ENCODE measurements at regions not wholly inside any gene's neighbourhood (a gene's known extent, or its start where the extent isn't known, plus 50 kb on each side); places are given as distances from the start of the nearest gene placed in this dataset.
A peak's percentile ranks its signal among the peaks of the same experiment; 100 is the strongest.

DNA sequence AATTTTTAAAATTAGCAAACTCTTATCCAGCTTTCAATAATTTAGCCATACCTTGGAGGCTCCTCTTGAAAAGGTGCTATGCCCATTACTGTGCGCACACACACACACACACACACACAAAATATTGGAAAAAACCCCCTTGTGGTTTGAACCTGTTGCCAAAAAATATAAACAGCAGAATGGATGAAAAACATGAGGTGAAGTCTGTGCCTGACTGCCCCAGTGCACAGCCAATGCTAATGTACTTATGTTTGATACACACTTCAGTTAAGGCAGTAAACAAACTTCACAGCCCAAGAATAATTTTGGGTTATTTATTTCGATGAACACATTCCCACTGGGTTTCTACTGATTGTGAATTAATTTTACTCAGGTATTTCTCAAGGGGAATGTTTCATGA, 113.2 kb upstream of the SEM1 start:
- H3K4me3 Mint-ChIP-seq (ENCODE audit: unreplicated experiment): no peak overlapping the region
- H4K20me1 ChIP-seq (ENCODE audit: insufficient read depth, low read length): no peaks in the 10 kb centered on the region
- no peaks in the 10 kb centered on the region for H3K36me3 Mint-ChIP-seq (ENCODE audit: low read depth, unreplicated experiment)
- no peak overlapping the region for H3K9ac ChIP-seq (ENCODE audit: low read length)
- H3K27me3 Mint-ChIP-seq (ENCODE audit: low read depth, unreplicated experiment): peaks cover 2% of the 10 kb centered on the region
- no peaks in the 10 kb centered on the region for H3K4me1 ChIP-seq (ENCODE audit: insufficient read depth, low read length)
- no peaks in the 10 kb centered on the region for H3K79me2 ChIP-seq (ENCODE audit: insufficient read depth, low read length)
- H3K9me3 Mint-ChIP-seq (ENCODE audit: unreplicated experiment): no peaks in the 10 kb centered on the region
- H3K27me3 ChIP-seq (ENCODE audit: insufficient read depth, low read length): no peaks in the 10 kb centered on the region
- no peaks in the 10 kb centered on the region for H3K36me3 ChIP-seq (ENCODE audit: insufficient read depth, low read length)
- H3K27ac ChIP-seq (ENCODE audit: low read depth, low read length): no peak overlapping the region
- peaks cover 3% of the 10 kb centered on the region for H3K4me1 Mint-ChIP-seq (ENCODE audit: low read depth, unreplicated experiment)
- TF ChIP-seq, protein P1, sequence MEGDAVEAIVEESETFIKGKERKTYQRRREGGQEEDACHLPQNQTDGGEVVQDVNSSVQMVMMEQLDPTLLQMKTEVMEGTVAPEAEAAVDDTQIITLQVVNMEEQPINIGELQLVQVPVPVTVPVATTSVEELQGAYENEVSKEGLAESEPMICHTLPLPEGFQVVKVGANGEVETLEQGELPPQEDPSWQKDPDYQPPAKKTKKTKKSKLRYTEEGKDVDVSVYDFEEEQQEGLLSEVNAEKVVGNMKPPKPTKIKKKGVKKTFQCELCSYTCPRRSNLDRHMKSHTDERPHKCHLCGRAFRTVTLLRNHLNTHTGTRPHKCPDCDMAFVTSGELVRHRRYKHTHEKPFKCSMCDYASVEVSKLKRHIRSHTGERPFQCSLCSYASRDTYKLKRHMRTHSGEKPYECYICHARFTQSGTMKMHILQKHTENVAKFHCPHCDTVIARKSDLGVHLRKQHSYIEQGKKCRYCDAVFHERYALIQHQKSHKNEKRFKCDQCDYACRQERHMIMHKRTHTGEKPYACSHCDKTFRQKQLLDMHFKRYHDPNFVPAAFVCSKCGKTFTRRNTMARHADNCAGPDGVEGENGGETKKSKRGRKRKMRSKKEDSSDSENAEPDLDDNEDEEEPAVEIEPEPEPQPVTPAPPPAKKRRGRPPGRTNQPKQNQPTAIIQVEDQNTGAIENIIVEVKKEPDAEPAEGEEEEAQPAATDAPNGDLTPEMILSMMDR (IDR thresholded peaks at IDR 0.05; ENCODE audit: insufficient read depth, low read depth, low read length): no peak
- TF ChIP-seq EZH2 (IDR thresholded peaks at IDR 0.05; ENCODE audit: insufficient read depth, low read length): no peak
- H2AFZ ChIP-seq (ENCODE audit: low read depth, low read length): no peak overlapping the region
- no peak overlapping the region for H3K4me3 ChIP-seq (ENCODE audit: insufficient read depth, low read depth, low read length)
- no peak overlapping the region for H3K27ac Mint-ChIP-seq (ENCODE audit: unreplicated experiment)
- FAIRE-seq (no peak), DNase-seq (ENCODE audit: low read depth) (no peak)
- H3K9me3 ChIP-seq (ENCODE audit: insufficient read depth, low read depth, low read length): no peaks in the 10 kb centered on the region
- H3K4me2 ChIP-seq (ENCODE audit: low read length): no peak overlapping the region

DNA sequence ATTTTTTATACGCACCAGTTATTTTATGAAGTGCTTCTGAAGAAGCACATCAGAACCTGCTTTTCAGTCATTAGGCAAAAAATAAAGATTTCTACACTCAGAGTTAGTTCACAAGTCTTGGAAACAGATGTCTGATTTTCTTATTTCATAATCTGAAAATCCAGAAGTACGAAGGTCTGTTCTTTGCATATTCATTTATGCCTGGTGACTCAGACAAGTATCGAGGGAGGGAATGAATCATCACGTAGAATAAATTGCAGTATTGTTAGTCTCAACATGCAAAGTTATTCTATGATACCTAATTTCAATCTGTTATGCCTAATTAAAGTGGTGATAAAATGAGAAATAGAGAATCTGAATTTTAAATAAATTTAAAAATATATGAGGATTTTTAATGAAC, 113.6 kb upstream of the SEM1 start:
- H3K27ac Mint-ChIP-seq (ENCODE audit: unreplicated experiment): no peak overlapping the region
- DNase-seq (ENCODE audit: low read depth): peak; percentile 4

DNA sequence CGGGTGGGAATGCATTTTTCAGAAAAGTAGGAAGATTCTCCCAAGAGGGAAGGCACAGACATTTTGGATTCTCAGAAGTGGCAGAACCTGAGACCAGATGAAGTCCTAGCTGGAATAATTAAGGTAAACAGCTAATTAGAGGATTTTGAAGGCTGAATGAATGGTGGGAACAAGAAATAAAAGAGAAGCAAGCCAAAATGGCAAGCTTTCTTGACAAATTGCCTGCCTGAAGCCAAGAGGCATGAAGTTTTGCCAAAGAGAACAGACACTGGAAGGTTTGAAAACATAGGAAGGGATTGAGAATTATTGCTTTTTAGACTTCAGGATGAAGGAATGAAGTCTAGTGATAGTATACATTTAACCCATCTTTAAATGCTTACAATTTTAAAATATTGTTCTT, 115.0 kb upstream of the SEM1 start:
- Histone ChIP-seq H3K4me1 (ENCODE audit: insufficient read depth, low read length) (no peaks in the 10 kb centered on the region), H3K4me2 (ENCODE audit: low read length) (no peak overlapping the region), H3K79me2 (ENCODE audit: insufficient read depth, low read length) (no peaks in the 10 kb centered on the region), H3K9me3 (ENCODE audit: insufficient read depth, low read depth, low read length) (no peaks in the 10 kb centered on the region), H3K9ac (ENCODE audit: low read length) (no peak overlapping the region), H3K36me3 (ENCODE audit: insufficient read depth, low read length) (no peaks in the 10 kb centered on the region), H3K4me3 (ENCODE audit: insufficient read depth, low read depth, low read length) (no peak overlapping the region), H3K27me3 (ENCODE audit: insufficient read depth, low read length) (no peaks in the 10 kb centered on the region), H2AFZ (ENCODE audit: low read depth, low read length) (no peak overlapping the region), H3K27ac (ENCODE audit: low read depth, low read length) (no peak overlapping the region), H4K20me1 (ENCODE audit: insufficient read depth, low read length) (no peaks in the 10 kb centered on the region)
- H3K27ac Mint-ChIP-seq (ENCODE audit: unreplicated experiment): no peak overlapping the region
- FAIRE-seq (no peak), DNase-seq (ENCODE audit: low read depth) (no peak)
- no peak overlapping the region for H3K4me3 Mint-ChIP-seq (ENCODE audit: unreplicated experiment)
- no peak for TF ChIP-seq EZH2 (IDR thresholded peaks at IDR 0.05; ENCODE audit: insufficient read depth, low read length)
- TF ChIP-seq, protein P1 (IDR thresholded peaks at IDR 0.05; ENCODE audit: insufficient read depth, low read depth, low read length): no peak
- peaks cover 2% of the 10 kb centered on the region for H3K27me3 Mint-ChIP-seq (ENCODE audit: low read depth, unreplicated experiment)
- H3K36me3 Mint-ChIP-seq (ENCODE audit: low read depth, unreplicated experiment): no peaks in the 10 kb centered on the region
- peaks cover 3% of the 10 kb centered on the region for H3K4me1 Mint-ChIP-seq (ENCODE audit: low read depth, unreplicated experiment)
- no peaks in the 10 kb centered on the region for H3K9me3 Mint-ChIP-seq (ENCODE audit: unreplicated experiment)

More for the DNA sequence above, 113.6 kb upstream of the SEM1 start:
- Histone ChIP-seq H3K27me3 (ENCODE audit: insufficient read depth, low read length) (no peaks in the 10 kb centered on the region), H3K36me3 (ENCODE audit: insufficient read depth, low read length) (no peaks in the 10 kb centered on the region), H3K4me1 (ENCODE audit: insufficient read depth, low read length) (no peaks in the 10 kb centered on the region), H2AFZ (ENCODE audit: low read depth, low read length) (no peak overlapping the region), H3K4me3 (ENCODE audit: insufficient read depth, low read depth, low read length) (no peak overlapping the region), H3K4me2 (ENCODE audit: low read length) (no peak overlapping the region), H4K20me1 (ENCODE audit: insufficient read depth, low read length) (no peaks in the 10 kb centered on the region), H3K27ac (ENCODE audit: low read depth, low read length) (no peak overlapping the region), H3K79me2 (ENCODE audit: insufficient read depth, low read length) (no peaks in the 10 kb centered on the region), H3K9ac (ENCODE audit: low read length) (no peak overlapping the region), H3K9me3 (ENCODE audit: insufficient read depth, low read depth, low read length) (no peaks in the 10 kb centered on the region)
- H3K27me3 Mint-ChIP-seq (ENCODE audit: low read depth, unreplicated experiment): peaks cover 2% of the 10 kb centered on the region
- H3K36me3 Mint-ChIP-seq (ENCODE audit: low read depth, unreplicated experiment): no peaks in the 10 kb centered on the region
- peaks cover 3% of the 10 kb centered on the region for H3K4me1 Mint-ChIP-seq (ENCODE audit: low read depth, unreplicated experiment)
- H3K4me3 Mint-ChIP-seq (ENCODE audit: unreplicated experiment): no peak overlapping the region
- FAIRE-seq: no peak
- TF ChIP-seq EZH2 (IDR thresholded peaks at IDR 0.05; ENCODE audit: insufficient read depth, low read length): no peak
- TF ChIP-seq, protein P1 (IDR thresholded peaks at IDR 0.05; ENCODE audit: insufficient read depth, low read depth, low read length): no peak
- no peaks in the 10 kb centered on the region for H3K9me3 Mint-ChIP-seq (ENCODE audit: unreplicated experiment)
